SH-SY5Y (cell line): ENCODE measurements at regions not wholly inside any gene's neighbourhood (a gene's known extent, or its start where the extent isn't known, plus 50 kb on each side); places are given as distances from the start of the nearest gene placed in this dataset.

ENCODE experiments used
- GATA2 ChIP-seq: IDR thresholded peaks from 2 replicates; pipeline ENCODE4 v1.6.1; 2011; ENCODE audit warnings: mild to moderate bottlenecking, low read depth, low read length
- GATA3 ChIP-seq: IDR thresholded peaks from 2 replicates; pipeline ENCODE4 v1.6.1; 2011; ENCODE audit warnings: low read depth, mild to moderate bottlenecking, low read length, moderate library complexity

- TF ChIP-seq GATA2 (no peak), GATA3 (no peak)
These were observed 326.0 kb downstream of the CRPPA start for GRCh38 chr7:16095171-16095950.
